ENCODE measurements at regions not wholly inside any gene's neighbourhood (a gene's known extent, or its start where the extent isn't known, plus 50 kb on each side); places are given as distances from the start of the nearest gene placed in this dataset.

GRCh38 chr1:23614032-23614660, 54.8 kb upstream of the ID3 start:
- peaks cover 0 to 6% (median 4%) of the 10 kb centered on the region in 4 experiments; a peak in 5 of 7 replicates for H3K27me3 ChIP-seq (replicated peaks in 1 of 4; ENCODE audit: control insufficient read depth in 3 of 4, extremely low read depth in 1 of 4, insufficient read depth in 3 of 4, low read length in 3 of 4)
- POLR2A ChIA-PET (ENCODE audit: partially characterized antibody): interaction anchor here (1.5 to 26.0 kb wide), 4 partner anchors 13 to 84 kb away, joined by 5 to 547 read pairs (median 9); partner anchors contain the start of gene ID3

More at GRCh38 chr1:23614032-23614660, 54.8 kb upstream of the ID3 start:
- Histone ChIP-seq H3K4me1 (replicated peaks in 1 of 4; ENCODE audit: control insufficient read depth in 3 of 4, insufficient read depth in 4 of 4, low read length in 3 of 4) (peaks cover 0 to 13% (median 5%) of the 10 kb centered on the region in 4 experiments; a peak in 6 of 7 replicates), H3K23me2 (ENCODE audit: low read depth, low read length) (no peaks in the 10 kb centered on the region; the same call in 1 of the 2 replicates), H2BK12ac (ENCODE audit: low read depth, low read length) (peak overlapping the region; percentile 28; the same call in 1 of the 2 replicates), H2BK15ac (ENCODE audit: low read length) (no peak overlapping the region), H3K9ac (replicated peaks in 1 of 4; ENCODE audit: extremely low read depth in 1 of 4, low read depth in 3 of 4, low read length in 3 of 4) (no peak overlapping the region), H3K79me1 (ENCODE audit: low read depth, low read length) (no peaks in the 10 kb centered on the region), H4K20me1 (replicated peaks in 1 of 2; ENCODE audit: control insufficient read depth in 1 of 2, insufficient read depth in 2 of 2, low read length in 2 of 2) (no peaks in the 10 kb centered on the region), H4K91ac (replicated peaks; ENCODE audit: insufficient read length, low read length) (no peak overlapping the region), H3K9me3 (ENCODE audit: insufficient read depth in 2 of 2, low read depth in 1 of 2, low read length in 1 of 2) (no peaks in the 10 kb centered on the region), H4K5ac (ENCODE audit: insufficient read length, low read depth, low read length) (no peak overlapping the region), H3K14ac (ENCODE audit: insufficient read length) (no peak overlapping the region), H2BK5ac (ENCODE audit: low read depth, low read length) (no peak overlapping the region), H3K36me3 (ENCODE audit: control insufficient read depth in 2 of 4, insufficient read depth in 4 of 4, low read length in 3 of 4) (no peaks in the 10 kb centered on the region), H2AFZ (ENCODE audit: low read length) (no peak overlapping the region), H3K23ac (ENCODE audit: insufficient read length) (no peak overlapping the region), H3K79me2 (ENCODE audit: control insufficient read depth in 1 of 2, insufficient read depth in 2 of 2, low read length in 2 of 2) (no peaks in the 10 kb centered on the region), H3K4me2 (ENCODE audit: insufficient read depth in 1 of 2, low read depth in 2 of 2, low read length in 2 of 2) (no peak overlapping the region), H3K4me3 (ENCODE audit: extremely low read depth in 1 of 4, insufficient read depth in 2 of 4, low read depth in 3 of 4, low read length in 4 of 4) (no peak overlapping the region), H3K27ac (ENCODE audit: low read depth, low read length) (no peak overlapping the region), H2BK120ac (replicated peaks; ENCODE audit: low read depth, low read length) (no peak overlapping the region), H2BK20ac (ENCODE audit: low read length) (no peak overlapping the region), H2AK5ac (ENCODE audit: low read depth, low read length) (no peak overlapping the region), H3K18ac (ENCODE audit: extremely low read depth, low read length) (no peak overlapping the region), H3K4ac (replicated peaks; ENCODE audit: insufficient read length, low read depth, low read length) (no peak overlapping the region), H4K8ac (ENCODE audit: extremely low read depth, insufficient read depth, low read length) (no peak overlapping the region), H3K56ac (replicated peaks; ENCODE audit: insufficient read length, low read depth, low read length) (no peak overlapping the region)
- CTCF ChIA-PET (ENCODE audit: partially characterized antibody): interaction anchor here (0.6 to 4.8 kb wide), 6 partner anchors 9 to 58 kb away, joined by 3 to 19 read pairs (median 4); no protein-coding TSS in a partner anchor
- TF ChIP-seq SP4 (IDR thresholded peaks at IDR 0.05; ENCODE audit: low read length) (no peak), EGR1 (IDR thresholded peaks at IDR 0.05; ENCODE audit: borderline replicate concordance, low read depth, low read length) (no peak)
- DNase-seq (ENCODE audit: low read depth in 1 of 2, low spot score in 2 of 2) (no peak), FAIRE-seq (no peak)
- 87% methylated on average over 8 of the region's 8 CpGs; no CpG with 5 or more reads in 1 of the 2 experiments for WGBS, 2 experiments (ENCODE audit: extremely low coverage in 1 of 2, insufficient coverage in 1 of 2, insufficient read length in 1 of 2, insufficient replicate concordance in 2 of 2, low coverage in 1 of 2, low lambda C conversion rate in 2 of 2, missing lambda C conversion rate in 1 of 2)

Data from H1 (cell line).